Suprapubic skin (tissue), 4 donors: ENCODE measurements at regions not wholly inside any gene's neighbourhood (a gene's known extent, or its start where the extent isn't known, plus 50 kb on each side); places are given as distances from the start of the nearest gene placed in this dataset.

Experiments used
- DNase-seq, 2 donors: peaks; one replicate each; pipeline ENCODE4 v3.0.0-alpha.2; 2019; ENCODE audit warnings: low spot score in 2 of 2
- H3K27ac ChIP-seq: fragments of 200-600 bp; sonication (generic); one replicate; pipeline ENCODE4 v1.5.1; 2019
- H3K27me3 ChIP-seq: fragments of 200-600 bp; sonication (generic); one replicate; pipeline ENCODE4 v1.5.1; 2019
- H3K36me3 ChIP-seq: fragments of 200-600 bp; sonication (generic); one replicate; pipeline ENCODE4 v1.5.1; 2019
- H3K4me1 ChIP-seq: fragments of 200-600 bp; sonication (generic); one replicate; pipeline ENCODE4 v1.5.1; 2019
- H3K4me3 ChIP-seq: fragments of 200-600 bp; sonication (generic); one replicate; pipeline ENCODE4 v1.5.1; 2019; ENCODE audit warnings: mild to moderate bottlenecking
- H3K9me3 ChIP-seq: fragments of 200-600 bp; sonication (generic); one replicate; pipeline ENCODE4 v1.5.1; 2019
- EP300 ChIP-seq: sonication (generic); formaldehyde crosslinking; IDR thresholded peaks from one replicate; pipeline ENCODE4 v1.6.1; 2017; ENCODE audit warnings: antibody characterized with exemption
- POLR2A ChIP-seq, 2 donors: fragments of 450-650 bp; IDR thresholded peaks; one replicate each; pipeline ENCODE4 v1.6.1; 2017; ENCODE audit warnings: antibody characterized with exemption in 2 of 2, mild to moderate bottlenecking in 2 of 2, moderate library complexity in 2 of 2
- POLR2AphosphoS5 ChIP-seq, 3 donors: sonication (generic); formaldehyde crosslinking; IDR thresholded peaks; one replicate each; pipeline ENCODE4 v1.6.1; 2017; ENCODE audit warnings: antibody characterized with exemption in 3 of 3
- WGBS: methylation state at CpG from one replicate; pipeline ENCODE4 v1.1.5; 2018; 5-methylcytosine and 5-hydroxymethylcytosine counted together
- TF ChIP-seq, protein P1 (sequence below), 2 donors: fragments of 200-600 bp in 1 of 2; fragments of 450-650 bp in 1 of 2; sonication (generic) in 1 of 2; IDR thresholded peaks; one replicate each; pipeline ENCODE4 v1.5.1; 2016 to 2019; ENCODE audit warnings: antibody characterized with exemption in 2 of 2, mild to moderate bottlenecking in 1 of 2, moderate library complexity in 1 of 2

- TF ChIP-seq EP300 (no peak), POLR2A (IDR thresholded peaks at IDR 0.05) (no peak), POLR2AphosphoS5 (IDR thresholded peaks at IDR 0.05) (no peak)
- TF ChIP-seq, protein P1, sequence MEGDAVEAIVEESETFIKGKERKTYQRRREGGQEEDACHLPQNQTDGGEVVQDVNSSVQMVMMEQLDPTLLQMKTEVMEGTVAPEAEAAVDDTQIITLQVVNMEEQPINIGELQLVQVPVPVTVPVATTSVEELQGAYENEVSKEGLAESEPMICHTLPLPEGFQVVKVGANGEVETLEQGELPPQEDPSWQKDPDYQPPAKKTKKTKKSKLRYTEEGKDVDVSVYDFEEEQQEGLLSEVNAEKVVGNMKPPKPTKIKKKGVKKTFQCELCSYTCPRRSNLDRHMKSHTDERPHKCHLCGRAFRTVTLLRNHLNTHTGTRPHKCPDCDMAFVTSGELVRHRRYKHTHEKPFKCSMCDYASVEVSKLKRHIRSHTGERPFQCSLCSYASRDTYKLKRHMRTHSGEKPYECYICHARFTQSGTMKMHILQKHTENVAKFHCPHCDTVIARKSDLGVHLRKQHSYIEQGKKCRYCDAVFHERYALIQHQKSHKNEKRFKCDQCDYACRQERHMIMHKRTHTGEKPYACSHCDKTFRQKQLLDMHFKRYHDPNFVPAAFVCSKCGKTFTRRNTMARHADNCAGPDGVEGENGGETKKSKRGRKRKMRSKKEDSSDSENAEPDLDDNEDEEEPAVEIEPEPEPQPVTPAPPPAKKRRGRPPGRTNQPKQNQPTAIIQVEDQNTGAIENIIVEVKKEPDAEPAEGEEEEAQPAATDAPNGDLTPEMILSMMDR (IDR thresholded peaks at IDR 0.05): no peak
- no peaks in the 10 kb centered on the region for H3K27me3 ChIP-seq
- no peak overlapping the region for H3K27ac ChIP-seq
- no peaks in the 10 kb centered on the region for H3K36me3 ChIP-seq
- 33% methylated on average over 8 of the region's 8 CpGs for WGBS
- H3K4me3 ChIP-seq: no peak overlapping the region
- H3K9me3 ChIP-seq: no peaks in the 10 kb centered on the region
- H3K4me1 ChIP-seq: peaks cover 9% of the 10 kb centered on the region
- DNase-seq: no peak
Measured at GRCh38 chr20:22984606-22985005, 50.5 kb upstream of the SSTR4 start.

DNA sequence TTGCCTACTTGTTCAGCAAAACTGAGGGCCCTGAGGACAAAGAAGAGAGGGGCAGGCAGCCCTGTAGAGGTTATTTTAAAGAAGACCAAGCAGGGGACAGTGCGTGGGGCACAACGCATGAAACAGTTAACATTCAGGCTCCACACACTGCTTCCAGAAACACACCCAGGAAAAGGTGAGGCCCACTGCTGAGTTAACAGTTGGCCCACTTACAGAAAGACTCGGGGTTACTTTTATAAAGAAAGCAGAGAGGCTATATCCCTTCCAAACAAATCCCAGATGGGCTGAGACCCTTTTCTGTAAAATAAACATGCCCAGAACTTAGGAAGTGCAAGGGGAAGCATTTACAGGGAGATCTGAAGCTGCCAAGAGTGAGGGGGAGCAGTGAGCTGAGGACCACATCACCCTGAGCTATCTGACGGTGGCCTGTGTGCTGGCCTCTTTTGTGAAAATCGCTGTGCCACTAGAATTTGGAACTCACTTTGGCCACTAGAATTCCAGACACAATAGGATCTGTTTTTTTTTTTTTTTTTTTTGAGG is 49.8 kb upstream of the SSTR4 start:
- Histone ChIP-seq H3K36me3 (no peaks in the 10 kb centered on the region), H3K9me3 (no peaks in the 10 kb centered on the region), H3K27ac (no peak overlapping the region), H3K4me3 (no peak overlapping the region), H3K27me3 (no peaks in the 10 kb centered on the region), H3K4me1 (peaks cover 9% of the 10 kb centered on the region)
- 61% methylated on average over 5 of the region's 5 CpGs for WGBS
- TF ChIP-seq POLR2A (IDR thresholded peaks at IDR 0.05) (no peak), POLR2AphosphoS5 (IDR thresholded peaks at IDR 0.05) (no peak), EP300 (no peak)
- TF ChIP-seq, protein P1 (IDR thresholded peaks at IDR 0.05): no peak
- DNase-seq: no peak
